22Rv1 (cell line): ENCODE measurements at regions not wholly inside any gene's neighbourhood (a gene's known extent, or its start where the extent isn't known, plus 50 kb on each side); places are given as distances from the start of the nearest gene placed in this dataset.

ENCODE experiments used
- CTCF ChIP-seq: fragments of 450-650 bp; IDR thresholded peaks from 2 replicates; pipeline ENCODE4 v1.5.1; 2017; ENCODE audit warnings: mild to moderate bottlenecking
- ZFX ChIP-seq: fragments of 450-650 bp; IDR thresholded peaks from 2 replicates; pipeline ENCODE4 v1.6.1; 2017; ENCODE audit warnings: antibody characterized with exemption, borderline replicate concordance

GRCh38 chr13:73683746-73684145, 450.5 kb downstream of the KLF12 start:
- TF ChIP-seq CTCF, result no peak
- TF ChIP-seq ZFX, result no peak
